Central memory CD8-positive, alpha-beta T cell (primary cell): ENCODE measurements at regions not wholly inside any gene's neighbourhood (a gene's known extent, or its start where the extent isn't known, plus 50 kb on each side); places are given as distances from the start of the nearest gene placed in this dataset.

Source experiments
- ATAC-seq: fragments of 150-1000 bp; cut with Tn5 transposase; replicated peaks from 2 replicates; pipeline ENCODE4 v1.10.0; 2022; ENCODE audit warnings: mild to moderate bottlenecking, moderate FRiP score, moderate number of reproducible peaks; ENCODE audit not compliant: poor library complexity, severe bottlenecking; ENCODE audit errors: extremely low read depth
- DNase-seq, 2 donors: peaks; one replicate each; pipeline ENCODE4 v3.0.0; 2021; ENCODE audit warnings: low spot score in 2 of 2
- H3K27ac Mint-ChIP-seq: one replicate; pipeline ENCODE4 v1.8.0; 2022; ENCODE audit warnings: low read depth, mild to moderate bottlenecking, moderate library complexity, mixed read lengths
- H3K27me3 Mint-ChIP-seq: one replicate; pipeline ENCODE4 v1.8.0; 2022; ENCODE audit warnings: mixed read lengths
- H3K36me3 Mint-ChIP-seq: one replicate; pipeline ENCODE4 v1.8.0; 2022; ENCODE audit warnings: mild to moderate bottlenecking, moderate library complexity, mixed read lengths; ENCODE audit not compliant: insufficient read depth
- H3K4me1 Mint-ChIP-seq: one replicate; pipeline ENCODE4 v1.8.0; 2022; ENCODE audit warnings: mixed read lengths
- H3K4me3 Mint-ChIP-seq: one replicate; pipeline ENCODE4 v1.8.0; 2022; ENCODE audit warnings: mild to moderate bottlenecking, moderate library complexity, mixed read lengths
- H3K9me3 Mint-ChIP-seq: one replicate; pipeline ENCODE4 v1.8.0; 2022; ENCODE audit warnings: mixed read lengths

GRCh38 chr3:139243710-139244109, 100.1 kb upstream of the MRPS22 start:
- Mint-ChIP-seq H3K27me3 (peaks cover 63% of the 10 kb centered on the region), H3K4me3 (no peak overlapping the region), H3K4me1 (no peaks in the 10 kb centered on the region), H3K27ac (no peak overlapping the region), H3K36me3 (no peaks in the 10 kb centered on the region), H3K9me3 (no peaks in the 10 kb centered on the region)
- ATAC-seq (no peak), DNase-seq (no peak)

- H3K36me3 Mint-ChIP-seq, result no peaks in the 10 kb centered on the region
- H3K27me3 Mint-ChIP-seq, result peaks cover 53% of the 10 kb centered on the region
- no peak for ATAC-seq
- H3K4me1 Mint-ChIP-seq, result no peaks in the 10 kb centered on the region
- no peak overlapping the region for H3K4me3 Mint-ChIP-seq
- no peak overlapping the region for H3K27ac Mint-ChIP-seq
- DNase-seq, result no peak
- H3K9me3 Mint-ChIP-seq, result no peaks in the 10 kb centered on the region
Measured at GRCh38 chr3:139248593-139249255, 95.1 kb upstream of the MRPS22 start.

- Mint-ChIP-seq H3K27ac (no peak overlapping the region), H3K9me3 (no peaks in the 10 kb centered on the region), H3K27me3 (peaks cover 55% of the 10 kb centered on the region), H3K4me3 (no peak overlapping the region), H3K36me3 (no peaks in the 10 kb centered on the region), H3K4me1 (no peaks in the 10 kb centered on the region)
- ATAC-seq (no peak), DNase-seq (no peak)
Measured at GRCh38 chr3:139251529-139251928, 92.3 kb upstream of the MRPS22 start.

DNA sequence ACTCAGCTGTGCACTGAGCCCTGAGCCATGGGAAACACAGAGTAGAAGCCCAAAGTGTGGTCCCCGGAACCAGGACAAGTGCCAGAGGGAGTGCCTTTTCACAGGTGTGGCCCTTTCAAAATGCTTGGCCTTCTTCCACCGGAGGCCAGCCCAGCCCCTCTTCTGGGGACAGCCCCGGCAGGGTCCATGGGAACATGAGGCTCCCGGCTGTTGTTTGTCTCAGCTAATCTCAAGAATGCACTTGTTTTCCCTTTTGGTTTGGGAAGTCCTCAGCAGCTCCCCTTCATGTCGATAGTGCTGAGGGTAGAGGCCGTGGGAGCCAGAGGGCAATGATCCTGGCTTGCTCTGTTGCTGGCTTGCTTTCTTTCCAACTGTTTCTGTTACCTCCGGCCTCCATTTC, 91.1 kb upstream of the MRPS22 start:
- DNase-seq (no peak), ATAC-seq (no peak)
- Mint-ChIP-seq H3K27ac (no peak overlapping the region), H3K27me3 (peaks cover 45% of the 10 kb centered on the region), H3K36me3 (no peaks in the 10 kb centered on the region), H3K4me1 (no peaks in the 10 kb centered on the region), H3K9me3 (no peaks in the 10 kb centered on the region), H3K4me3 (no peak overlapping the region)

DNA sequence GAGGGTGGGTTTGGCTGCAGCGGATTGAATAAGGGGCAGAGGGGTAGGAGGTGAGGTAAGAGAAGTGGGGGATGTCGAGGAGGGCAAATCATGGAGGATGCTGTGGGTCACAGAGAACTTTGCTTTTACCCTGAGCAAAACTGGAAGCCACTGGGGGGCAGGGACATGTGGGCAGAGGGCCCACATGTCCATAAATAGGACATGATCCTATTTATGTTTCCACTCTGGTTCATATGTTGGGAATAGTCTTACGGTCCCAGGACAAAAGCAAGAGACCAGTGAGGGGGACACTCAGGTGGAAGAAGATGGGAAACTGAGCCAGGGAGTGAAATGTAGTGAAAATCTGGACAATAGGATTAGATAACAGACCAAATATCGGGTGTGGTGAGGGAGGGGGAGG, 85.5 kb upstream of the MRPS22 start:
- Mint-ChIP-seq H3K9me3 (no peaks in the 10 kb centered on the region), H3K27me3 (peaks cover 65% of the 10 kb centered on the region), H3K27ac (no peak overlapping the region), H3K36me3 (peaks cover 2% of the 10 kb centered on the region), H3K4me3 (no peak overlapping the region), H3K4me1 (no peaks in the 10 kb centered on the region)
- DNase-seq (no peak), ATAC-seq (no peak)

- H3K27ac Mint-ChIP-seq, result no peak overlapping the region
- H3K36me3 Mint-ChIP-seq, result peaks cover 2% of the 10 kb centered on the region
- ATAC-seq, result no peak
- no peak overlapping the region for H3K4me3 Mint-ChIP-seq
- no peaks in the 10 kb centered on the region for H3K9me3 Mint-ChIP-seq
- H3K27me3 Mint-ChIP-seq, result peaks cover 65% of the 10 kb centered on the region
- DNase-seq, result no peak
- no peaks in the 10 kb centered on the region for H3K4me1 Mint-ChIP-seq
Measured at GRCh38 chr3:139259398-139259797, 84.4 kb upstream of the MRPS22 start.

DNA sequence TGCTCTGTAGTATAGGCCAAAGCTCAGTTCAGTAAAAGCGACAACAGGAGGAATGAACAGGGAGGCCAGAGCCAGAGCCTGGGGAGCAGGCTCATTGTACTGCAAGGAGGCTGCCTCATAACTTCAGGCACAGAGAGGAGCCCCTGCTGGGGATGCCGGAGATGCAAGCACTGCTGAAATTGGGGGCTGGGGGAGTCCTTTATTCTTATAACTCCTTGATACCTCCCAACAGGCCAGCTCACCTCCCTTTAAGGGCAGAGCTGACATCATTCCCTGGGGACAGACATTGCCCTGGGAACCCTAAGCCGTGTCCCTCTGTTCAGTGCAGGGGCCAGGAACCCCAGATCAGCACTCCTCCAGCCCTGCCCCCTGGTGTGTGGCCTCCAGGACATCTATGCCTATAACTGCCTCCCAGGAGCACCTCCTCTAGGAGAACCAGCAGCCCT, 83.8 kb upstream of the MRPS22 start:
- H3K27me3 Mint-ChIP-seq, result peaks cover 59% of the 10 kb centered on the region
- no peaks in the 10 kb centered on the region for H3K9me3 Mint-ChIP-seq
- H3K36me3 Mint-ChIP-seq, result peaks cover 2% of the 10 kb centered on the region
- no peak overlapping the region for H3K27ac Mint-ChIP-seq
- ATAC-seq (no peak), DNase-seq (no peak)
- H3K4me3 Mint-ChIP-seq, result no peak overlapping the region
- H3K4me1 Mint-ChIP-seq, result no peaks in the 10 kb centered on the region

GRCh38 chr3:139260793-139261736, 82.8 kb upstream of the MRPS22 start:
- no peak for ATAC-seq
- no peak for DNase-seq
- Mint-ChIP-seq H3K36me3 (peaks cover 2% of the 10 kb centered on the region), H3K27me3 (peaks cover 59% of the 10 kb centered on the region), H3K27ac (no peak overlapping the region), H3K9me3 (no peaks in the 10 kb centered on the region), H3K4me3 (no peak overlapping the region), H3K4me1 (no peaks in the 10 kb centered on the region)

GRCh38 chr3:139261754-139262586, 81.8 kb upstream of the MRPS22 start:
- H3K36me3 Mint-ChIP-seq, result peaks cover 2% of the 10 kb centered on the region
- no peak overlapping the region for H3K27ac Mint-ChIP-seq
- H3K9me3 Mint-ChIP-seq, result no peaks in the 10 kb centered on the region
- ATAC-seq (no peak), DNase-seq (no peak)
- no peaks in the 10 kb centered on the region for H3K4me1 Mint-ChIP-seq
- no peak overlapping the region for H3K4me3 Mint-ChIP-seq
- H3K27me3 Mint-ChIP-seq, result peaks cover 59% of the 10 kb centered on the region

- Mint-ChIP-seq H3K4me3 (no peak overlapping the region), H3K27me3 (peaks cover 48% of the 10 kb centered on the region), H3K4me1 (no peaks in the 10 kb centered on the region), H3K36me3 (no peaks in the 10 kb centered on the region), H3K9me3 (no peaks in the 10 kb centered on the region), H3K27ac (no peak overlapping the region)
- ATAC-seq (no peak), DNase-seq (no peak)
Measured at GRCh38 chr3:139263798-139264197, 80.0 kb upstream of the MRPS22 start.

GRCh38 chr3:139264375-139264774, 79.4 kb upstream of the MRPS22 start:
- ATAC-seq (no peak), DNase-seq (no peak)
- Mint-ChIP-seq H3K9me3 (no peaks in the 10 kb centered on the region), H3K27ac (no peak overlapping the region), H3K4me3 (no peak overlapping the region), H3K27me3 (peaks cover 48% of the 10 kb centered on the region), H3K4me1 (no peaks in the 10 kb centered on the region), H3K36me3 (no peaks in the 10 kb centered on the region)

DNA sequence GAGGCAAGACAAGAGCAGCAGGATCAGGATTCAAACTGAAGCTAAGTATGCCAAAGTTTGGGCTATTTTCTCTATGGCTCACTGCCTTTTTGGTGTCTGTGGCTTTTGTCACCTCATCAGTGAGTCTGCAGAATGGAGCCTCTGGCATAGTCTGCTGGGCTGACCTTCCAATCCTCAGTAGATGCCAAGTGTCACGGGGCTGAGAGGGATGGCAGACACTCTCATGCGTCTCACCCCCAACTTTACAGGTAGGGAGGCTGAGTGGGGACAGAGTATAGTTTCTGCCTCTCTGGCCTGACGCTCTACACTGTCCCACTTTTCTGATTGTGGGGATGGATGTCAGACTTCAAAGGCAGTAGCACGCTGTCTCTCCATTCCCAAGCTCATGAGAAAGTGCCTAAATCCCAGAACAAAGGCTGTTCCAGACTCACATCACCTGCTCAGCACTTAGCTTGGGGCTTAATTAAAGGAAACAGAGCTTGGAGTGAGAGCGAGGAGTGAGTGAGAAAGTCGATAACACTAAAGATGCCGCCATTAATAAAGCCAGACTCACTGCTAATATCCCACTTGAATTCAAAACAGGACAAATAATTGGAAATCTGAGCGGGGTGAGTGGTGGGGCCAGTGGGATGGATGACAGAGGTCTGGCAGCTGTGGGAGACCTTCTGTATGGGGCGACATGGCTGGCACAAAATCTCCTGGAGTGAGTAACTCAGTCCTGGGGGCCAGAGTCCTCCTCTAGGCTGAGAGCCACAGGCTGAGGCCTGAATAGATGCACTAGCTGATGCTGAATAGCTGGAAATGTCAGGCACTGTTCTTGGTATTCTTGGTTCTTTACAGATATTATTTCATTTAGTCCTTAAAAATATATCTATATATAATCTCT, 78.4 kb upstream of the MRPS22 start:
- no peak for DNase-seq
- ATAC-seq, result no peak
- H3K27ac Mint-ChIP-seq, result no peak overlapping the region
- no peaks in the 10 kb centered on the region for H3K36me3 Mint-ChIP-seq
- no peaks in the 10 kb centered on the region for H3K4me1 Mint-ChIP-seq
- H3K9me3 Mint-ChIP-seq, result no peaks in the 10 kb centered on the region
- peaks cover 48% of the 10 kb centered on the region for H3K27me3 Mint-ChIP-seq
- no peak overlapping the region for H3K4me3 Mint-ChIP-seq
